HG03280 (cell line): ENCODE measurements at regions not wholly inside any gene's neighbourhood (a gene's known extent, or its start where the extent isn't known, plus 50 kb on each side); places are given as distances from the start of the nearest gene placed in this dataset.
"Not testable (repeated sequence)": the region's sequence is repeated elsewhere in the genome, so short reads cannot be mapped to it uniquely, and the experiment has no call there.

Experiments used
- ATAC-seq: cut with Tn5 transposase; IDR thresholded peaks from one replicate; pipeline ENCODE4 v1.9.1; 2021; ENCODE audit warnings: mild to moderate bottlenecking, moderate library complexity; ENCODE audit not compliant: unreplicated experiment

DNA sequence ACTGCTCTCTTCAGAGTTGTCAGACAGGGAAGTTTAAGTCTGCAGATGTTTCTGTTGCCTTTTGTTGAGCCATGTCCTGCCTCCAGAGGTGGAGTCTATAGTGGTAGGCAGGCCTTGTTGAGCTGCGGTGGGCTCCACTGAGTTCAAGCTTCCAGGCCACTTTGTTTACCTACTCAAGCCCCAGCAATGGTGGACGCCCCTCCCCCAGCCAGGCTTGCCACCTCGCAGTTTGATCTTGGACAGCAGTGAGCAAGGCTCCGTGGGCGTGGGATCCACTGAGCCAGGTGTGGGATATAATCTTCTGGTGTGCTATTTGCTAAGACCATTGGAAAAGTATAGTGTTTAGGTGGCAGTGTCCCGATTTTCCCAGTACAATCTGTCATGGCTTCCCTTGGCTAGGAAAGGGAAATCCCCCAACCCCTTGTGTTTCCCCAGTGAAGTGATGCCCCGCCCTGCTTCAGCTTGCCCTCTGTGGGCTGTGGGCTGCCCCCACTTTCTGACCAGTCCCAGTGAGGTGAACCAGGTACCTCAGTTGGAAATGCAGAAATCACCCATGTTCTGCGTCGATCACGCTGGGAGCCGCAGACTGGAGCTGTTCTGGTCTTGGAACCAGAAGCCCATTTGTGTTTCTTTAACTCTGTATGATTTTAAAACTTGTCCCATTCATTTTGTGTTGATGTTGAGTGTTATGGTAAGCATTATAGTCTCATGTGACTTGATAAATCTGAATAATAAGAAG is 89.2 kb upstream of the CALCR start:
- no peak for ATAC-seq

GRCh38 chr7:93658163-93658562 is 83.6 kb upstream of the CALCR start:
- ATAC-seq: not testable (repeated sequence)

GRCh38 chr7:93651603-93652159 is 77.2 kb upstream of the CALCR start:
- no peak for ATAC-seq

GRCh38 chr7:93646538-93646937 is 72.0 kb upstream of the CALCR start:
- no peak for ATAC-seq

GRCh38 chr7:93636276-93636675 is 61.8 kb upstream of the CALCR start:
- no peak for ATAC-seq

DNA sequence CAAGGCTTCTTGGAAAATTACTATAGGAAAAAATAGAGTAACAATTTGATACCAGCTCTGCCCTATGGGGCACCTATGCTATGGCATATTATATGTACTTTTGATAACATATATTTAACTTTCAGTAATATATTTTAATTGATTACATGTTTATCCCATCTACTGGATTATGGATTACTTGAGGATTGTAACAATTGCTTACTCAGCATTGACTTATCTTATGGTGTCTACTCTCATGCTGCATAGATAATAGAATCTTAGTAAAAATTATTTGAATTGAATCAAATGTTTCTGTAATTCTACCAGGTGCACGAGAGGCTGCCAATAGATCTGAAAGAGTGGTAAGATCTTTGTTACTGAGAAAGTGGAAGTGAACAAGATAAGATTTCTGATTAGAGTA is 57.8 kb upstream of the CALCR start:
- ATAC-seq: no peak

GRCh38 chr7:93629291-93629801 is 54.8 kb upstream of the CALCR start:
- ATAC-seq: no peak

DNA sequence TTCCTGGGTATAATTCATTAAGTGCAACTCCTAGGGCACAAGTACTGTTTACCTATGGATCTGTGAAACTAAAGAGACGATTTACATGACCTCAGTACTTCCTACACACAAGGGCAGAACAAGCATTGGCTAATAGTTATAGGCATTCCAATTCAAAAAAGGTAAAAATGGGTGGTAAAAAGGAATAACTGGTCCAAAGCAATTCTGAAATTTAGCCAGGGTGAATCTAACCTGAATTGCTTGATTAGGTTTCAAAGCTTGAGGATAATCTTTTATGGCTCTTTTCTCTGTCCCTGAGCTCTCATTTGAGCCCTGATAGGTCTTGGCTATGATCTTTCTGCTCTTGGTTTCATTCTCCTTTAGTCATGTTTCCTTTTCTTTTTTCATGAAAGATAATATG is 52.3 kb upstream of the CALCR start:
- no peak for ATAC-seq
